SKM-1 (cell line): ENCODE measurements at regions not wholly inside any gene's neighbourhood (a gene's known extent, or its start where the extent isn't known, plus 50 kb on each side); places are given as distances from the start of the nearest gene placed in this dataset.

Experiments
- DNase-seq: peaks from one replicate; lab custom pipeline; 2025; ENCODE audit not compliant: unreplicated experiment; lab: John Stamatoyannopoulos, UW

DNA sequence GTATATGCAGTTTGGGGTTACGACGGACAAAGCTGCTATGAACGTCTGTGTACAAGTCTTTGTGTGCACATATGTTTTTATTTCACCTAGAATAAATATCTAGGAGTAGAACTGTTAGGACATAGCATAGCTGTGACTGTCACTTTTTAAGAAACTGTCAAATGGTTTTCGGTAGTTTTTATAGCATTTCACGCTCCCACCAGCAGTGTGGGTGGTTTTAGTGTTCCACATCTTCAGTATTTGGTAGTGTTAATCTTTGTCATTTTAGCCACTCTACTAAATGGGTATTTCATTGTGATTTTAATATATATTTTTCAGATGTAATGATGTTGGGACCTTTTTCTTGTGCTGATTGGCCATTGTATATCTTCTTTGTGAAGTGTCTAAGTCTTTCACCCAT lies 109.1 kb upstream of the BCAT1 start:
- DNase-seq: no peak

DNA sequence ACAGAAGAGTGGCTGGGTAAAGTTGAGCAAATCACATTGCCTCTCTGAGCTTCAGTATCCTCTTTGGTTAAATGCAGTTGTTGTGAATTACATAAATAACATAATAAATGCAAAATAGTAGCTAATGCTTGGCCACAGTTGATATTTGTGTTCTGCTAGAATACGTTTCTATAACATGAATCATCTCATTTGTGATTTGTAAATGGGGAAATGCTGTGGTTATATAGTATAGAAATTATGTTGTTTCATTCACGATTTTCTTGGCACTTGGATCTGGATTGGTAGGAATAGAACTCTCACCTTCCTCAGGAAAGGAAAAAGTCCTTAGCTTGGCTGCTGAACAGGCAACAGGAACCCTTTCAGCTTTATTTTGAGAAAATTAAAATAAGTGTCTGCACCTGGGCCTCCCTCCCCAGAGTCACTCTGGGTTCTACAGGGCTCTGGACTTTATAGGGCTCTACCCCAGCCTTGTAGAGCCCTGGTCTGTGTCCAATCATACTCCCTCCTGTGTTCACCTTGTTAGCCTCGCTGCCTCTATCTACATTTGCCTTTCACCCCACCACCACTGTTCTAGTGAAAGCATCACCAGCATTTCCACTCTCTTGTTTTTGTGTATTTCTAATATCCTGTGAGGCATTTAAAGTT lies 107.7 kb upstream of the BCAT1 start:
- no peak for DNase-seq

DNA sequence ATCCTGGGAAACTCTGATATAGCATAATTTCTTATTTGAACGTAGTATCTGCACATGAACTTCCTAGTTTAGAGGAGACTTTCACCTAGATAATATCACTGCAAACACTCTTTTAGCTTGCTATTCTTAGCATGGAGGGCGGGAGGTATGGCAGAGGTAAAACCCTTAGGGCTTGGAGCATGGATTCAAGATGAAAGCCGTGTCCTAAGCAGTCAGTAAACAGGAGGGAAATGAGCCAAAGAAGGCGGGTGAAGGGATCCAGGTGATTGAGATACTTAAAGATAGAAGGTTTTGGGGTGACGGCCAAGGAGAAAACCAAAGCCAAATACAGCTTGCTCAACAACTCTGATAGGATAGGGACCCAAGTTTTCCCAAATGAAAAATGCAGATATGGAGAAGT lies 107.1 kb upstream of the BCAT1 start:
- no peak for DNase-seq

DNA sequence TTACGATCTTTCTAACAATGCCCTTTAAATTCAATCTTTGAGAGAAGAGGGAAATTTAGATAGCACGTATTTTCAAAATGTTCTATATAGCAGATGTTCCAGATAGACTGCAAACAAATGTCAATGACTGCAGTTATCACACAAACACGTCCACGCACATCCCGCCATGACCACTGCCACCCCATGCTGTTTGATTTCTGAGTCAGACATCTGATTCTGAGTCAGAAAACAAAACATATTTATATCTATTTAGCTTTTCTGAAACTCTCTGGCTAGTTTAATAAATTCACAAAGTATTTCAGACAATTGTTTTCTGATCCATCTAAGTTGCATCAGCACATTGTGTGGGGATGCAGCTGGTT lies 105.9 kb upstream of the BCAT1 start:
- no peak for DNase-seq

DNA sequence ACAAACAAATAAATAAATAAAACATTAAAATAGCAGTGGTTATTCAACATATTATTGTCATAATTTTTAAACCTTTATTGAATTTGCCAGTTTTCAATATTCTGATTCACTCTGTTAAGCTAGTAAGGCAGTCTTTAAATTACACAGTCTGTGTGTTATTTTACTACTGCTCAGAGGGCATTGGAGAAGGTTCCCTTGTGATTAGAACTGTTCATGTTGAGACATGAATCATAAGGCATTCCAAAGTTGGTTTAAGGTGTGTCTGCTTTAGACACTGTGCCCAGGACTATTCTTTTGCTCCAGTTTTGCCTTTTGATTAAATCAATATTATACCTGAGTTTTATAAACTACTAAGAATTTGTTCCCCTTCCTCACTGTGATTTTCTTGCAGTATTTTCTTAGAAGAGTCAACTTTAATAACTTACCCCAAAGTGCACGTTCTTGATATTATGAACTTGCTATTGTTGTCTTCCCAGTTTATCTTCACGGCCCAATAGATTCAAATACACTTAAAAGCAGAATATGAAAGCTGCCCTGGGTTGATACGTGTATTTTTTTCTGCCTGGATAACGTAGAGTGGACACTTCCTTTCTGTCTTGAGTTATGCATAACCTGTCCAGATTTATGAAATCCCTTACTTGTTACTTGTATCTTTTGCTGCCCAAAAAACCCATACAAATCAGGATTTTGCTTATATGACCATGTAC lies 105.3 kb upstream of the BCAT1 start:
- DNase-seq: no peak

DNA sequence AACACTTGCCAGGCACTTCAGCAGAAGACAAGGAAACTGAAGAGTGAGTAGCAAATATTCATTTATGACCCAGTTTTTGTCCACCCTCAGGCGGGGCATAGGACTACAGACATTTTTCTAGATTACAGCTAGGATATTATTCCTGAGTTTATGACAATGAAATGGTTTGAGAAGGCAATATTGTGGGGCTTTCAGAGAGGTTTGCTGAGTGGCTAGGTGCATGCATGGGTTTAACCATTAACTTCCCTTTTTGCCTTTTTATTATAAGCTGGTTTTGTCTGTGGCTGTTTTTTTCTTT lies 104.0 kb upstream of the BCAT1 start:
- DNase-seq: no peak

DNA sequence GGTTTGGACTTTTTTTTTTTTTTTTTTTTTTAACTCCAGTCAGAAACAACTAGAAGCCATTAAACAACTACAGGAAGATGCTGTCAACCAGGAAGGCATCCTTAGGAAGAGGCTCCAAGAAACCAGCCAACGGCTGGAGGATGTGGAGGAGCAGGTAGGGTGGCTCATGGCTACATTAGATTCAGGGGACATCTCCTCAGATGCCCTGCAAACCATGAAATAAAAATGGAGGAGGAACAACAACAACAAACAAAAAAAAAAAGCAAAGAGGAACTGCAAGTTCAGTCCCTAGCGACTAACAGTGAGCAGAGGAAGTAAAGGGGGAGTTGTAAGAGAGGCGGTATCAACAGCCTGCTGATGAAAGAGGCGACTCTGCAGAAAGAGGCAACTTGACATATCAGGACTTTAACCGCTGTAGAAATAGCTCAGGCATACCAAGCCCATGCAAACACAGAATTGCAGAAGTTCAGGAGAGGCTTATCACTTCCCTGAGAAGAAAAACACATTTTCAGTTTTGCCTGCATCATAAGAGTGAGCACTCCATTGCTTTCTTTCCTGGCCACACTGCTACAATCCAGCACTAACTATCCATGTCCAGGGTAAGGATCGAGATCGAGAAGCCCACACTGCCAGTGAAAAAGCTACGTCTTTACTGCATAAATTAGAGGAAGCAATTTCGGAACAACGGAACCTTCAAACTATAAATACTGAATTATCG lies 103.5 kb upstream of the BCAT1 start:
- DNase-seq: peak; percentile 61

DNA sequence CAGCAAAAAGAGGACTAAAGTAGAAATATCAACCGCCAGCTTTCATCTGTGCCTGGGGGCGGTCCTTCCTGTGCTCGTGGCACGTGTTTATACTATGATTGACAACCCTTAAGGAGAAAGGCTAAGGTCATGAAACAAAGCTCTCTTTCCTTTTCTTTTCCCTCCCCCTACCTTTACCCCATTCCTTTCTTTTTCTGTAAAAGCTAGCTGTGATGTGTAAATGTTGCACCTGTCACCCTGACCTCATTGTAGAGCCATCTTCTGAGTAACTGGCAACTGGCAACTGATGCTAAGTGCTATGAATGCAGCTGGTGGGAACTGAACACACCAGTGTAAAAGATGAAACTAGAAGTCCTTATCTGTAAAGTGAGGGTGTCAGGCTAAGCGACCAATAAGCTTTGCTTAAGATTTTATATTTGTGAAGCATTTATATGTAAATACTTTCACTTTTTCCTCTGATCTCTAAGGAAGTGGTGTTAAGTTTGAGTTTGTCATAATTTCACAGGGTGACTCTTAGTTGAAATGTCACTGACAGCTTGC lies 102.8 kb upstream of the BCAT1 start:
- DNase-seq: no peak

DNA sequence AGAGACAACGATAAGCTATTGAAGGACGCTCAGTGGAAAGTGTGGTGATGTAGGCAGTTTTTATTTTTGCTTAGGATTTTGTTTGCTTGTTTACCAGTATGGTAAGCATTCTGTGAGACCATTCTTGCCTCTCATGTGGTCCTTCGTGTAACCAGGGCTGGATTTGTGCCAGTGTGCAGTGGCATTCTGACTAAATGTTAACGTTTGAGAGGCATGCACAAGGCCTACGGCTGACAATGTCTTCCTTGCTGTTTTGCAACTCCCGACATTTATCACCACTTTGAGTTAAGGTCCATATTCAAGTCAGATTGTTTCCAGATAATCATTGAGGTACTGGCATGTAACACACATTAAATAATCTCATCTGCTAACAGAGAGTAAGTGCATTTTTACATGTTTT lies 102.3 kb upstream of the BCAT1 start:
- no peak for DNase-seq

DNA sequence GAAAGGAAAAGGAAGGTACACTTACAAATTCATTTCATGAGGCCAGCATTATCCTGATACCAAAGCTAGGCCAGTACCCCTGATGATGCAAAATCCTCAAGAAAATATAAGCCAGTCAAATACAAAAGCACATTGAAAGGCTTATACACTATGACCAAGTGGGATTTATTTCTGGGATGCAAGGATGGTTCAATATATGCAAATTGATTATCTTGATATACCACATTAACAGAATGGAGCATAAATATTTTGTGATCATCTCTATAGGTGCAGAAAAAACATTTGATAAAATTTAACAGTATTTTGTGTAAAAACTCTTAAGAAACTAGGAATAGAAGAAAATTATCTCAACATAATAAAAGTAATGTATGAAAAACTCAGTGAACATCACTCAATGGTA lies 97.0 kb upstream of the BCAT1 start:
- DNase-seq: no peak

DNA sequence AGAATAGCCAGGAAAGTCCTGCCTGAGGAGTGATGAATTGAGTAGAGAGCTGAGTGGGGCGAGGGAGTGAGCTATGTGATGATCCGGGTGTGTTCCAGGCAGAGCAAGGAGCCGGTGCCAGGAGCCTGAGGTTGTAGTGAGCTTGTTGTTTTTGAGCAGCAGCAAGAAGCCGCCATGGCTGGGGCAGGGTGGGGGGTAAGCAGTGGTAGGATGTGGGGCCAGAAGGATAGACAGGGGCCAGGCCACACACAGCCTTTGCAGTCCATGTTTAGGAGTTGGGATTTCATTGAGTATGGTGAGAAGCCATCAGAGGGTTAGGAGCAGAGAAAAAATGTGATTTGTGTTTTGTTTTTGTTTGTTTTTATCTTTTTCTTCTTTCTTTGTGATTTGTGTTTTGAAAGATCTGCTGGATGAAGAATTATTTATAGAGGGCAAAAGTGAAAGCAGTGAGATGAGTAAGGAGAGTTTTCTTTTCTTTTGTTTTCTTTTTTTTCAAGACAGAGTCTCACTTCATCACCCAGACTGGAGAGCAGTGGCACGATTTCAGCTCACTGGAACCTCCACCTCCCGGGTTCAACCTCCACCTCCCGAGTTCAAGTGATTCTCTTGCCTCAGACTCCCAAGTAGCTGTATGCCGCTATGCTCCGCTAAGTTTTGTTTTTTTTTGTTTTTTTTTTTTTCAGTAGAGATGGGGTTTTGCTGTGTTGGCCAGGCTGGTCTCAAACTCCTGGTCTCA lies 92.3 kb upstream of the BCAT1 start:
- no peak for DNase-seq

DNA sequence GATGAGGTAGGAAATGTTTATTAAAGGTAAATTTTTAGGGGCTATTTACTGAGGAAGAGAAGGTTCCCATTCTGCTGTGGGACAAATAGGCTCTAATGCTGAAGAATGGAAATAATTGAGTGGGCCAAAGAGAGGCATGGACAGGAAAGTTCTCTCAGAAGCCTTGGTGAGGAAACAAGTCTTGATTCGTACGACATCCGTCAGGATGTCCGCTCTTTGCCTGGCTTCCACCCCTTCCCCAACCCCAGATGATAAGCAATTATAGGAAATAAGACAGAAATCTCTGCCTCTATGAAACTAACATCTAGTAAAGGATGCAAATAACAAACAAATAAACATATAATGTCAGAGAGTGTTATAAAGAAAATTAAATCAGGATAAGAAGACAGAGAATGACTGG lies 91.7 kb upstream of the BCAT1 start:
- DNase-seq: no peak

DNA sequence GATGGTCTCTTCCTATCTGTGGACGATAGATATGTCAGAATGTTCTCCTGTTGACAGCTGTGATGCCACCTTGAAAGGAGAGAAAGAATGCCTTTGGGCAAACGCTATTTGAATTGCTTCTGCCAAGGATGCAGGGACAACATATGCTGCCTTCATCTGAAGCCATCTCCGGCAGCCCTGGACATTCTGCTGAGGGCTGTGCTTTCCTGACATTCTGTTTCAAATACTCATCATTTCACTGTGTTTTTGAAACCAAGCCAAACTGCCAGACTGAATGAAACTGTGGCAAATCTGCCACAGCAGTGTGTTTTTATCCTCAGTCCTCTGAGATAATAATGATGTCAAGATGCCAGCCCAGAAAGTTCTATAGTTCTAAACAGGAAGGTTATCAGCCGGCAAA lies 85.8 kb upstream of the BCAT1 start:
- no peak for DNase-seq

DNA sequence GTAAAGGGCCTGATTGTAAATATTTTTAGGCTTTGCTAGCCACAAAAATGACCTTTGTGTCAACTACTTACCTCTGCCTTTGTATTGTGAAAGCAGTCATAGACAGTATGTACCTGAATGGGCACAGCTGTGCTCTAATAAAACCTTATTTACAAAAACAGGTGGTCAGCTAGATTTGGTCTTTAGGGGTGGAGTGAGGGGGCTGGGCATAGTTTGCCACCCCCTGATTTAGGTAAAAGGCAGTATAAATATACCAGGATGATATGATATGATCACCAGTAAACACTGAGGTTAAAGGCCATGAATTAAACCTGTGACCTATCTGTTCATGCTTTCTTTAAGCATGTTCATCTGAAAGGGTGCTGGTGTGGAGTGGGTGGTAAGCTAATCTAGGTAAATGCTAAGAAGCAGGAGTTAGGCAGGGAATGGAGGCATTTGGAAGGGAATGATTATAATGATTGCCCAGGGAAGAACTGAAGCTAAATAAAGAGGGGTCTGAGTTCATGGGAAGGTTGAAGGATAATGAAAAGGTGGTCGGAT lies 77.1 kb upstream of the BCAT1 start:
- DNase-seq: no peak

DNA sequence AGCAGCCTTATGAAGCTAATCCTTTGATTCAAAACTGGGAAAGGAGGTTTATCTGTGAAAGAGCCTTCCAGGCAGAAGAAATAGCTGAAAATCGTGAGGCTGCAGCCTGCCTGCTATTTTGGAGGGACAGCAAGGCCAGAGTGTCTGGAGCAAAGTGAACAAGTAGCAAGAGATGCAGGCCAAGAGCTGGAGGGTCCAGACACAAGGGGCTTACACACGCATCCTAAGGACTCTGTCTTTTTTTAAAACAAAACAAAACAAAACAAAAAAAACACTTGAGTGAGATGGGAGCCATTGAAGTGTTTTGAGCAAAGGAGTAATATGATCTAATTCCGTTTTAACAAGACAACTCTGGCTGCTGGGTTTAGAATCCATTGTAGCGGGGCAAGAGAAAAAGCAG lies 76.4 kb upstream of the BCAT1 start:
- DNase-seq: no peak

DNA sequence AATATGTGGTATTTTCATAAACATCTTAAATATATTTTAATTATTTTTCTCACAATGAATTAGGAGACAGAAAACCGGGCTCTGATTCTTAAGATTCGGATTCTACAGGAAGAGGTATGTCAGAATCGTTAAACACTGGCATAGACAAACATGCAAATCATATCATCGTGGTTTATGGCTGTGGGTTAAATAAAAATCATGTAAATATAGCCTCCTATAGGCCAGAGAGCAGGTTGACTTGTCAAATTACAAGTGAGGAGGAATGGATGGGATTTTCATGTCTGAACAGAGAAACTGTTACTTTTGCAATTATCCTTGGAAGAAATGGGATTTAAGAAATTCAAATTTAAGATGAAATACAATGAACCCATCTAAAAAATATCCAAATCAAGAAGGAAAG lies 74.9 kb upstream of the BCAT1 start:
- no peak for DNase-seq

DNA sequence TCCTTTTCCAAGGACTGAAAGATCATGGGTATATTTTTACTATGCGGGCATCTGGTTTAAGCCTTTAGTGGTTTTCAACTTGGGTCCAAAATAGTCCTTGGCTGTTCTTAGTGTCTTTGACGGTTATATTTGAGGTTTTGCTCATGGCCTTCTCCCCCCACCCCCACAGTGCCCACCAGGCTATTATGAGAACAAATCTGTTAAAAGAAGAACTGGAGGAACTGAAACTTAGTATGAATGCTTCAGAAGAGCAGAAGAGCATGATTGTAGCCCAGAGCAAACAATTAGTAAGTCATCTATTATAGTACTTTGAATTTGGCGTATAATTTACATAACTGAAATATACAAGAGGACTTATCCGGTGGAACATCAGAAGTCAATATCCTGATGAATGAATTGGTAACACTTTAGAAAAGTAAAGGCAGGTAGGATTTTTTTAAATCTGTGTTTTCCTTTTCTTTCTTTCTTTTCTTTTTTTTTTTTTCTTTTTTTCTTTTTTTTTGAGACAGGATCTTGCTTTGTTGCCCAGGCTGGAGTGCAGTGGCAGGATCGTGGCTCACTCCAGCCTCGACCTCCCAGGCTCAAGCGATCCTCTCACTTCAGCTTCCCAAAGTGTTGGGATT lies 71.8 kb upstream of the BCAT1 start:
- DNase-seq: no peak

DNA sequence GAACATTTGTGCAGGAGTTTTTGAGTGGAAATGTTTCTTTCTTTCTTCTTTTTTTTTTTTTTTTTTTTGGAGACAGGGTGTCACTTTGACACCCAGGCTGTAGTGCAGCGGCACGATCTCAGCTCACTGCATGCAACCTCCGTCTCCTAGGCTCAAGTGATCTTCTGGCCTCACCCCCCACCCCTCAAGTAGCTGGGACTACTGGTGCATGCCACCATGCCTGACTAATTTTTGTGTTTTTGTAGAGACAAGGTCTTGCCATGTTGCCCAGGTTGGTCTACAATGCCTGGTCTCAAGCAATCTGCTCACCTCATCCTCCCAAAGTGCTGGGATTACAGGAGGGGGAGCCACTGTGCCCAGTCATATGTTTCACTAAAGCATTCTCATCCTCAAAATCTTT lies 69.2 kb upstream of the BCAT1 start:
- DNase-seq: no peak

DNA sequence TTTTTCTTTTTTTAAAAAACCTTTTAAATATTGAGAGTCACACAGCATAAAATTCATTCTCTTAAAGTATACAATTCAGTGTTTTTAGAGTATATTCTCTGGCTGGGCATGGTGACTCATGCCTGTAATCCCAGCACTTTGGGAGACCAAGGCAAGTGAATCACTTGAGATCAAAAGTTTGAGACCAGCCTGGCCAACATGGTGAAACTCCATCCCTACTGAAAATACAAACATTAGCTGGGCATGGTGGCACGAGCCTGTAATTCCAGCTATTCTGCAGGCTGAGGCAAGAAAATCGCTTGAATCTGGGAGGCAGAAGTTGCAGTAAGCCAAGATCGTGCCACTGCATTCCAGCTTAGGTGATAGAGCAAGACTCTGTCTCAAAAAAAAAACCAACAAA lies 68.4 kb upstream of the BCAT1 start:
- DNase-seq: no peak

DNA sequence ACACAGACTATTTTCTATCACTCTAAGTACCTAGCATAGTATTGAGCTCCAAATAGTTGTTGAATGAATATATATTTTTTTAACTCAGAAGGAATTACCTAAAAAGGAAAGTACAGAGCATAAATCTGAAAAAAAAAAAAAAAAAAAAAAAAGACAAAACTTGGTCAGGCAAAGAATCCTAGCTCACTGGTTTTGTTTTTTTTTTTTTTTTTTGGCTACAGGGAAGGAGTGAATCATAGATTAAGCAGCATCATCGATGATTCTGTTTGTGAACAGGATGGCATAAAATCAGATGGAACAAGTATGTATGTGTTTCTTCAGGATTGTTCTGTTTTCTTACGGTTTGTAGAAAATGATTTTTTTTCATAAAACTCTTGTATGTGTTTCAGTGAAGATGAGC lies 66.1 kb upstream of the BCAT1 start:
- DNase-seq: no peak

DNA sequence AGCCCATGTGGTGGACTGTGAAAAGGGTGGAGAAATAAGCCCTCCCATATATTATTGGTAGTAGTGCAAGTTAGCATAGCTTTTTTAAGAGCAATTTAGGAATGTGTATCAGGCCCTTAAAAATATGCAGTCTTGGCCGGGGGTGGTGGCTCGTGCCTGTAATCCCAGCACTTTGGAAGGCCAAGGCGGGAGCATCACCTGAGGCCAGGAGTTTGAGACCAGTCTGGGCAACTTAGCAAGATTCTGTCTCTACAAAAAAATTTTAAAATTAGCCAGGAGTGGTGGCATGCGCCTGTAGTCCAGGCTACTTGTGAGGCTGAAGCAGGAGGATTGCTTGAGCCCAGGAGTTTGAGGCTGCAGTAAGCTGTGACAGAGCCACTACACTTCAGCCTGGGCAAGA lies 64.2 kb upstream of the BCAT1 start:
- no peak for DNase-seq
